Amygdala (tissue), 56 donors: ENCODE measurements at regions not wholly inside any gene's neighbourhood (a gene's known extent, or its start where the extent isn't known, plus 50 kb on each side); places are given as distances from the start of the nearest gene placed in this dataset.

Experiments used
- DNase-seq, 56 donors: peaks; one replicate each; lab custom pipeline; 2025; lab: John Stamatoyannopoulos, UW

DNA sequence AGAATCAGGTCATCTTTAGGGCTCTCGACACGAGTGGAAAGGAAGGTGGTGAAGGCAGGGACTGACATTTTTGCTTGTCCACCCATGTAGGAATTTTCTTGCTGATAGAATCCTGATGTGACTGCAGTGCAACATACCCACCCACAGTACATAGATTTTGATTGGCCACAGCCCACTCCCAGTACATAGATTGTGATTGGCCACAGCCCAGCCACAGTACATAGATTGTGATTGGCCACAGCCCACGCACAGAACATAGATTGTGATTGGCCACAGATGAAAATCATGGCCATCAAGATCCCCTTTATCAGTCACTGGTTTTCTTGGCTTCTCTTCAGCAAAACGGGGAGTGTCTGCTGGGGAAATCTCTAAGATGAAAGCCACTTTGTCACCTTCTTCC is 1041.5 kb downstream of the AACS start:
- DNase-seq, result no peak

DNA sequence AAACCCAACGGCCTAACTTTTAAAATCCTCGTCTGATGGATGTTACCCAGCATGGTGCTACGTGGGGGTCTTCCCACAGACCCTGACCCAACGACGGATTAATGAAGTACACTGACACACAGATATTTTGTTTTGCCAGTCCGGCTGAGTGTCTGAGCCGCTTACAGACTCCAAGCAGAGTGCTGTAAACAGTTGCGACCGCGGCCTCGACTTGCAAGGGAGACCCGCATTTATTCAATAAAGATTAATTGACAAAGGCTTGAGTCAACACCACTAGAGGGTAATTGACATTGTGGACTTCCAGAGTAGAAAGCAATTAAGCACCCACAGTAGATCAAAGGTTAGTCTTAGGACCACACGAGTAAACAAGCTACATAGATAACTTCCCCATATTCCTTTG is 1042.4 kb downstream of the AACS start:
- no peak for DNase-seq

DNA sequence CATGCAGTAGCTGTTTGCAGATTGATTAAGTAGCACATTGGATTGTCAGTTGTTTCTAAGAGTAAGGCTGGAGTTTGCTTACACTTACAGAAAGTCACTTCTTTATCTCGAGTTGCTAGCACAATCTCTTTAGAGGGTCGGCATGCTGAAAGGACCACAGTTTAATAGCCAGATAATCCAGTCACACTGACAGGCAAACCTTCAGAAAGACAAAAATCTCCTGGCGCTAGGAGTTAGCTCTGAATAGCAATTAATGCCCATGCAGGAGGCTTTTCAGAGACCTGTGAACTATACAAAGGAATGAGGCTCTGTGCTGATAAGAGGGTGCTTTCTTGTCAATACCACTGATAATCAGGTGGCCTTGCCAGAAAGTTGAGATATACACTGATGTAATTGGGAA is 1043.0 kb downstream of the AACS start:
- DNase-seq, result no peak

DNA sequence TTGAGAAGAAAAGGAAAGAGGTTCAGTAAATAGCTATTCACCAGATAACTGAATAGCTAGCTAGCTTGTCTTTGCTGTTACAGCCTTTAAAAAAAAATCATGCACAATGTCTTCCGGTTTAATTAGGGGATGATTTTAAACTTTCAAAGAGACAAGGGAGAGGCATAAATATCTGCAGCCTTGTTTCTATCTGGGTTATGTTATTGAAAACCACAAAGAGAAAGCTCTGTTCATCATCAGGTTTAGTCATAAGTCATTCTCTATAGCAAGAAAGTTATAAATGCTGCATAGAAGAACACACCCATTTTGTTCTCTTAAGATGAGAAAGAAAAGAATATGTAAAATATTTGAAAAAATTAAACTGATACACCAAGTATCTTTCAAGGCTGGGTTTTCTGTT is 1046.9 kb downstream of the AACS start:
- DNase-seq, result no peak

DNA sequence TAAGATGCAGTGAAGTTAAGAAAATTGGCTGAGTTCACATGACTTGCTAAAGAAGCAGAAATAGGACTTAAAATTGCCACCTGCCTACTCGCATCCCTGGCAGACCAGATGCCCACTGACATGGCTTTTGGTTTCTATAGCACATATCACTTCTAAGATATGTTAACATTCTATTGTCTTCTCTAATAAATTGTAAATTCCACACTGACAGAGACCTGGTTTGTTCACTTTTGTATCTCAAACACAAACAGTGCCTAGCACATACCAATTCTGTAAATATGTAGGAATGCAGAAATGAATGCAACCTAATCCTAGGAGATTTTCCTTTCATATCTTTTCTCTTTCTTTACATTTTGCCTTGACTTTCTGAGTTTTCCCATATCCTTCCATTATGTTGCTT is 1047.6 kb downstream of the AACS start:
- DNase-seq, result no peak

DNA sequence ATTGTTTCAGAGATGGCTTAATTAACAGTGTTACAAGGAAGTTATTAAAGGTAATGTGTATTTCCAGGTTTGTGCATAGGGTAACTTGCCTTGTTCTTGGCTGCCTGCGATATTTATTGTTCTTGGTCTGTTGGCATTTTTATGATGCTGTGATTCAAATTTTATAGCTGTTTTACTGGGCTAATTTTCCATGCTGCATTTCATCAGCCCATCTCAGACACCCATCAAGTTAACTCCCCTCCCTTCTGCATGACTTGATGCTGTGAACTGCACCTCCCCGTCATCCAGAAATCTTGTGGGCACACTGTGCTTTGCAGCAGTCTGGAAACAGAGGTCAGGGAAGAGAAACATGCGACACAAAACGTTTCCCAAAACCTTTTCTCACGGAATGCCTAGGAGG is 1049.2 kb downstream of the AACS start:
- DNase-seq, result no peak

DNA sequence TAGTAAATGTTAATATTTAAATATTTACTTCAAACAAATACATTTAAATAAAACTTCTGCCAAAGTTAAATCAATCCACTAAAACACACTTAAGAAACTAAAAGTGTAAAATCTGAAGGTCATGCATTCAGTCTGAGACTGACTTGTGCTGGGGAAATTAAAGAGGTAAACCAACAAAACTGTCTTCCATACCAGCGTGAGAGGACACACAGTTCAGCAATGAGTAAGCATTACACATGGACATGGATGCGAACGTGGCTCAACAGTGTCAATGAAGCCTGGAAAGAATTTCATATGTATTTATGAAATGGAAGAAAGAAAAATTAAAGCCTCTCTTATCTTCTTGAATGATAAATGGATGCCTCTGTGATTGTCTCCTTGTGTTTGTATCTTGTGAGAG is 1052.3 kb downstream of the AACS start:
- no peak for DNase-seq

DNA sequence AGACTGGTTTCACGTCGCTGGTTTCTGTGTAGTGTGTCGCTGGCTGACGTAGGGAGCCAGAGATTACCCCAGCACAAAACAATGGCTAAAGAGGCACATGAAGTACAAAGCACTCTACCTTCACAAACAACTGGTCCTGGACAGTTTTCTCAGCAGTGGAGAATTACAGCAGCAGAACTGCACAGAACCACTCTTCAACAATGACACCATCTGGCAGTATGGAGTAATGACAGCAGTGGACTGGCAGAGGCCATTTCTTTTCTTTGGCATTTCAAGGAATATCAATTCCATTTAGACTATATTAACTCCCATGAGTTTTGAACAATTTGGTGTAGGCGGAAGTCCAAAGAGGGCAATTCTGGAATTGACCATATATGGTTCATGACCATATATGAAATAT is 1074.1 kb downstream of the AACS start:
- no peak for DNase-seq

DNA sequence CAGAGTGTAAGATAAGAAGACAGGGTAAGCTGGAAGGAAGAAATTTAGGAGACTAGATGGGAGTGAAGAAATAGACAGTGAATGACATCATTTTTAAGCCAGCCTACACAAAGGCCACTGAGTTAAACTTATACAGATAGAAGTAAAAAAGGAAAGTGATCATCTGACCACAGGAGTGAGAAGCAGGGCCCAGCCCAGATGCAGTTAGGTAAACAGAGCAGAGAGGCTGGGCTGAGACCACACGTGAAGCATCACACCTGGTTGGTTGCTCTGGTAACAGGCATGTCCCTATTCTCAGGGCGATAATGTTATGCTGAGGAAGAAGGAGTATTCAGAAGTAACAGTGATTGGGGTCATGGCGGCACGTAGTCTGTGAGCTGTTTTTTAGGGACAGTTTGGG is 1079.4 kb downstream of the AACS start:
- no peak for DNase-seq

DNA sequence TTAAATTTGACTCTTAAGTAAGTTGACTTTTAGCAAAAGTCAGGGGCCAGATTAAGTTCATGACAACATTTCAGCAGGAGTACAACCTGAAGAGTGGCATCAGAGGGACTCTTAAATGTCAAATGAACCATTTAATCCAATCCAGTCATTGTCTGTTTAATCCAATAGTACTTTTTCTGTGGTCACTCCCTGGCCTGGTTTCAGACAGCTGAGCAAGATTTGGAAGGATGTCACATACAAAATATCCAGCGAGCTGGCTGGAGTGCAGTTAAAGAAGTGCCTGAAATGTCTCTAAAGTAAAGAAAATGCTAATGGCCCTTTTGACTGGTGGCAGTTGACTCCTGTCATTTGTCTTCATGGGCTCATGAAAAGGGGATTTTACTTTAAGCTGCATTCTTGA is 1082.1 kb downstream of the AACS start:
- no peak for DNase-seq

DNA sequence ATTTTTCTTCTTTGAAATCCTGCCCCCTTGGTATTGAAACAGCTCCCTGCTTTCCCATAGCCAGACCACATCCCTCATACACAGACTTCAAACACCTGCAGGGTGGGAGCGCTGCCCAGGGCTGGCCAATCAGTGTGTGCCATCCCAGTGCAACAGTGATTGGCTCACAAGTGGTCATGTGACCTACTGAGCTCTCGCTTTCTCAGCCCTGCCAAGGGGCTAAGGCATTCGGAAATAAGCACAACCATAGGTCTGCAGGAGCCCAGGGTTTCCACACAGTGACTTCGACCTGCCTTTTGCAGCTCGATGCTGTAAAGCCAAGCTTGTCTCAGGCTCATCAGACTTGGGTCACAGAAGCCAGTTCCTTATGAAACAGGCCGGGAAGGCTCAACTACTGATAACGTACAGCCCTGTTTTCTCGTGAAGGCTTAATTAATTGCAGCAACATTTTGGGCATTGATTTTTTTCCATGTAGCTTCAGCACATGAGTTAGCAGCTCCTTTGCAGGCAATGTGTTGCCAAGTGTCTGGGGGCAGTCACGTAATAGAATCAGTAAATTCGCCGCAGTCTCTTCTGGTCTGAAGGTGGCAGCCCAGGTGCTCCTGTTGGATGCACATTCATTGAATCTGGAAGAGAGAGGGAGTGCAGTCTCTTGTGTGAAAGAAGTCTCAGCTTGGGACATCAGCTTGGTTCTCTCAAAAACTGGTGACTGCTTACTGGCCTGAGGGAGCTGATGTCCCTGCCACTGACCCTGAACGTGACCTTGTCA is 1091.8 kb downstream of the AACS start:
- DNase-seq, result peak in 6 of 56 donors; percentile 1 to 36 (median 12)

DNA sequence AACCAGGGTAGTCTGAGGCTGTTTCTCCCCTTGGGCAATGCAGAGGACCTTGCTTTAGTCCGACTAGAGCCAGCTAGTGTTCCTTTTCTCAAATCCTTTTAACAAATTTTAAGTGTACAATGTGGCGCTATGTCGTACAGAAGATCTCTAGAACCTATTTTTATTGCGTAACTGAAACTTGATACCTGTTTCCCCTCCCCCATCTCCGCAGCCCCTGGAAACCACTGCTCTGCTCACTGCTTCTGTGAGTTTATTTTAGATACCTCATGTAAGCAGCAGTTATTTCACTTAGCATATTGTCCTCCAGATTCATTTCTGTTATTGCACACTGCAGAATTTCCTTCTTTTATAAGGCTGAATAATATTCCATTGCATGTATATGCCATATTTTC is 1092.3 kb downstream of the AACS start:
- DNase-seq, result no peak

DNA sequence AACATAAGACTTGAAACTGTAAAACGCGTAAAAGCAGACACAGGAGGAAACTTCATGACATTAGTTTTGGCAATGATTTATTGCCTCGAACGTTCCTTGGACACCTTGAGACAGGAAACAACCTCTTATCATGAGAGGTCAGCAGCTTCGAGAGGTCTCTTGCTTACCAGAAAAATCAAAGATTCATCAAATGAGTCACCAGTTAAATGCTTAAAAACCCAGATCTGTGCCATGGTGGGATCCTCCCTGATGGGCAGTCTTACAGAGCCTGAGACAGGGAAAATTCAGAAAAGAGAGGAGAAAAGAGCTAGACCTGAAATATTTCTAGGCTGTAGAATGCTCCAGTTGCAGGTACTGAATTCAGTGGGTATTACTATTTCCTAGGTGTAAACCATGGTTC is 1093.9 kb downstream of the AACS start:
- DNase-seq, result no peak

DNA sequence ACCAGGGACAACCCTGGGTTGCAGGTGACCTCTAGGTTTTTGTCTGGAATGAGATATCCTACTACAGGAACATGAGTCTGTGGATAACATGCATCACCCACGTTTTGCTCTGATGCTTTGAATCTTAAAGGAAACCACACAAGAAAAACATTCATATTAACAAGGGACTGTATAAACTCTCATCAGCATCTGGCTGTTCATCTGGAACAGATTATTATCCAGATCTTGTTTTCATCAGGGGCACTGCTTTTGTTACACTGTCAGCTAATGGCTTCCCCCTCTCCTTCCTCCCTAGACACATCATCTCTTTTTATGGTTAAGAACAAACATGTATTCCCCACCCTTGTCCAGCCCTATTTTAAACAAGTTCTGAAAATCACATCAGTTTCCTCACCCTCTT is 1095.7 kb downstream of the AACS start:
- no peak for DNase-seq

DNA sequence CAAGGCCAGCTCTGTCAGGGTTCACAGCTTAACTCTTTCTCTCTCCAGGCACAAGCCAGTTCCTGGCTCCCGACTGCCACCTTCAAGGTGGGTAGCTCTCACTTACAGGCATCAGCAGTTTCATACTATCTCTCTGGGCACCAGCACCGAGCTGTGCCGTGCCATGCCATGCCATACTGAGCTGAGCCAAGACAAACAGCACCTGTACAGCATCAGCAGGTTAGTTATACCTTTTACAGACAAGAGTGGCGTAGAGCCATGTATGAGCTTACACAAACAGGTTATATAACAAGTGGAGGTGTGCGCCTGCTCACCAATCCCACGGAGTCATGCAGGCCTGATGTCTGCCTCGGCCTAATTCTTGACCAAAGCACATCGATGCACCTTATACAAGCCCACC is 1098.7 kb downstream of the AACS start:
- no peak for DNase-seq

DNA sequence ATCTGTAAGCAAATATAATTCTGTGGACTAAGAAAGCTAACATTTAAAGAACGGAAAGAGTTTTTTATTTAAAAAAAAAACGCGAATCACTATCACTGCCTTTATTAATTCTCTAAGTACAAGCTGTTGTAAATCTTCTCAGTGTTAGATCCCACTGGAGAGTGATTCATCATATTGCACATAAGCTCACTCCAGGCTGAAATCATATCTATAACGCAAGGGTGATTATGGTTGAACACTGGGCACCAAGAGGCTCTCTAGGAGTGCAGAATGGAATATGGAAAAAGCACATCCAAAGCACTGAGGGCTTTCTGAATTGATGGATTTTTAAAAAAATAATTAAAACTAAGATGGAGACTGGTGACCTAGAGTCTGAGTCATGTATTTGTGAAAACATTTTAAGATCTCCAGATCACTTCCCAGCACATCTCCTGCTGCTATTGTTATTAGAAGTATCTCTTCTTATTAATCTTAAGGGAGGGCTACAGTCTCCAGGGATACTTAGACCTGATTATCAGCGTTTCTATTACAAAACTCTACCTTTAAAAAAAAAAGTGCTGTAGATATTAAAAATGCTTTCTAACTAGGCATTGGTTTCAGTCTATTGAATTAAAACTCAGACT is 1106.8 kb downstream of the AACS start:
- DNase-seq, result no peak

DNA sequence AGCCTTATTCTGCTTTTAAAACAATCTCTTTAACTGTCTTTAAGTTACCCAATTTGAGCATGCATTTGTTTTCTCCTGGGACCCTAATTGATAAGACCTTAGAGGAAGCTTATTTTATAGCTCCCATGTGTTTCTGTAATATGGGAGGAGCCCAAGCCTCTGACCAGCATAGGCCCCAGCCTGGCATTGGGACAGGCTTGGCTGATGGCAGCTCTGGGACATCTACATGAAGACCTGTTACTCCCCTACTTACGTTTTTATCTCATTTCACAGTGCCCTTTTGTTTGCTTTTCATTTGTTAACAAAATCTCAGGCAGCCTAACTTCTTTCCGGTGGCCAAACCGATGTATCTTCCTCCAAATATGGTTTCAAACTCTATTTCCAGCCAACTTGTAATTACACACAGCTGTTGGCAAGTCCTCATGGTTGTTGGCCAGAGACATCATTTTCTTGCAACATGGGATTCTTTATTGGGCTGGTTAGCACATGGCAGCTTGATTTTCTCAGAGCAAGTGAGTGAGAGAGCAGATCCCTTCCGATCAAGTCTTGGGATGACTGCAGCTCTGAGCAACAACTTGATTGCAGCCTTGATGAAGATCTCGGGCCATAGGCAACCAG is 1117.5 kb downstream of the AACS start:
- no peak for DNase-seq

DNA sequence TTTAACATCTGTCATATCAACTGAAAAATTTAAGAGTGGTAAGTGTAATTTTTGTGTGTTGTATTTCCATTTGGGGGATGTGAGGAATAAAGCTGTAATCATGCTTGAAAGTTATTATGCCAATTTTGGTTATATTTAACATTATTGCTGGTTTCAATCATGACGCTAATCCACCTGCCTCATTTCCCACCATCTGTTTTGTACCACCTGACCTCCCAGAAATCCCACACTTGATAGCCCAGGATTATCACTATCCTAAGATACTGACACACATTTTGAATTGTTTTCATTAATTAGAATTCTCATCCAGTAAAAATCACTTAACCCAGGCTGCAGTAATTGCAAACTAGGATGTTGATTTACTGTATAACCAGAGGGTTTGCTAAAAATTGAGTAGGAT is 1119.8 kb downstream of the AACS start:
- no peak for DNase-seq

DNA sequence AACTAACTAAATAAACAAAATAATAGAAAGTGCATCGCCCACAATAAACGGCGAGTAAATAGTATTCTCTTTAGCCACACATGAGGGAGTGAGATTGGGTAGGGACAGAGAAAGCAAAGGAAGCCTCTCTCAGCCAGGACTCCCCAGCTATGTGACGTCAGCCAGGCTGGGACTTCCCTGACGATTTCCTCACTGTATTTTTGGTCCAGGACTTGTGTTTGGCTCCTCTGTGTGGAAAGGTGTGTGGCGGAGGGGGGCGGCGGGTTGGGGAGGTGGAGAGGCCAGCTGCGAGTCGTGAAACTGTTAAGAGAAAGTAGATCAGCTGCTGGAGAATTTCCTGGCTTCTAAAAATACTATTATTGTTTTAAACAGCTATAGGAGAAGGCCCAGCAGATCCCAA is 1124.6 kb downstream of the AACS start:
- DNase-seq, result no peak

DNA sequence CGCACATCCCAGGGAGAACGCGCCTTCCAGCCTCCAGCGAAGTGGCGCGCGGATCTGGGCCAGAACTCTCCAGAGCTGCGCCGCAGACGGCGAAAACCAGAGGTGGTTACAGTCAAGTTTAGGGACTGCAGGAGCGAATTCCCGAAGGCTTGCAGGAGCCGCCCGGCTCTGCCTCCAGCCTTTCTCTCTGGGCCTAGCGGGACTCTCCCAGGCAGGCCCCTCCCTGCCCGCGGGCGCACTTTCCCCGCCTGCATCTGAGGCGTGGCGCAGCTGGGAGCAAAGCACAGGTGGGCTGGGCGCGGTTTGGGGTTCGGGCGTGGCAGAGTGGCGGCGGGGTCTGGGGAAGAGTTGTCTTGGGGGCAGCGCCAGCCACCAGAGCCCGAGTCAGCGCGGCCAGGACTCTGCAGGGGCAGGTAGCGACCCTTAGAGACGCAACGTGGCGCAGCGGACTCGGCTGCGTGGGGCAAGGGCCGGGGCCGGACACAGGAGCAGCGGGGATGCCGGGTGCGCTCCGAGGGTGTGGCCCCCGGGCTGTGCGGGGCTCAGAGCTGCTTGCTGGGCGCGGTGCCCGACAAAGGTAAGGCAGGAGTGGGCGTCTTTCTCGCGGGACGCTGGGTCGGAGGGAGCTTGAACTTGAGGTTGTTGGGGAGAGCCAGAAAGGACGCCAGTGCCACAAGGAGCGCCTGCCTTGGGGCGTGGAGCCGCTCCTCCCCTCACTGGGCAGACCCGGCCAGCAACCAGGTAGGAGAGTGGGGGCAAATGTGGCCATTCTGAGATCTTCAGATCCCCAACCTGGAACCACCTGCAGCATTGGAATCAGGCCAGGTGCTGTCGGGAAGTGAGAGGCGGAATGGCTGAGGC is 1126.0 kb downstream of the AACS start:
- DNase-seq, result peak in 4 of 56 donors; percentile 4 to 42 (median 8)

DNA sequence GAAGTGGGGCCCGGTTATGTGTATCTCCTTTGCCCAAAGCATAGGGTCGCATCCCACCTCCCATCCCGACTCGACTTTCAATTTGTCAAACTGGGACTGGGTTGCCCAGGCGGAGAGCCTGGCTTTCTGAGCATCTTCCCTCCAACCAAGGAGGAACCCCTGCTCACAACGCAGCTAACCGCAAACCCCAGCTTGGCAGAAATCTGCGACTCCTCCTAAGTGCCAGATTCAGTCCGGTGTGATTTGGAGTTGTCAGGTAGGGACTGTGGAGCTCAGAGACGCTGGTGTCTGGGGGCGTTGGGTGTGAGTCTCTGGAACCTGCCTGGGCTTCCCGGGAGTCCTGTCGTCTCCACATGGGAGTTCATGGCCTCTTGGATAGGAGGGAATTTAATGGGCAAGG is 1126.7 kb downstream of the AACS start:
- DNase-seq, result no peak
